Trophoblast cell (in vitro differentiated cells and primary cell): ENCODE measurements at regions not wholly inside any gene's neighbourhood (a gene's known extent, or its start where the extent isn't known, plus 50 kb on each side); places are given as distances from the start of the nearest gene placed in this dataset.

Experiments
- DNase-seq, 2 donors: peaks; one replicate each; pipeline ENCODE4 v3.0.0-alpha.2; 2016
- H2AFZ ChIP-seq: 2 replicates; pipeline ENCODE4 v1.6.1; 2013; ENCODE audit warnings: low read length, moderate library complexity, mild to moderate bottlenecking; ENCODE audit not compliant: insufficient read depth, poor library complexity
- H2AK5ac ChIP-seq: 2 replicates; pipeline ENCODE4 v1.6.1; 2013; ENCODE audit warnings: mild to moderate bottlenecking, low read length
- H2BK120ac ChIP-seq: 2 replicates; pipeline ENCODE4 v1.6.1; 2013; ENCODE audit warnings: low read length, mild to moderate bottlenecking, moderate library complexity; ENCODE audit not compliant: insufficient read depth, poor library complexity
- H2BK12ac ChIP-seq: 2 replicates; pipeline ENCODE4 v1.6.1; 2013; ENCODE audit warnings: mild to moderate bottlenecking, low read length, moderate library complexity
- H2BK5ac ChIP-seq: 2 replicates; pipeline ENCODE4 v1.6.1; 2013; ENCODE audit warnings: low read length, low read depth, moderate library complexity, mild to moderate bottlenecking; ENCODE audit not compliant: poor library complexity
- H3K14ac ChIP-seq: 2 replicates; pipeline ENCODE4 v1.6.1; 2013; ENCODE audit warnings: mild to moderate bottlenecking, low read length
- H3K18ac ChIP-seq: 2 replicates; pipeline ENCODE4 v1.6.1; 2013; ENCODE audit warnings: mild to moderate bottlenecking, low read length
- H3K23ac ChIP-seq: 2 replicates; pipeline ENCODE4 v1.6.1; 2013; ENCODE audit warnings: low read length
- H3K27ac ChIP-seq: 2 replicates; pipeline ENCODE4 v1.5.1; 2013; ENCODE audit warnings: low read depth, mild to moderate bottlenecking, inconsistent platforms, low read length, moderate library complexity
- H3K27me3 ChIP-seq: 2 replicates; pipeline ENCODE4 v1.6.1; 2013; ENCODE audit warnings: inconsistent platforms, mild to moderate bottlenecking, low read length, moderate library complexity; ENCODE audit not compliant: insufficient read depth
- H3K36me3 ChIP-seq, 2 experiments: 1 replicate in 1 of 2; 2 replicates in 1 of 2; pipeline ENCODE4 v1.6.1; 2013; ENCODE audit warnings: low read length in 2 of 2, mild to moderate bottlenecking in 2 of 2, moderate library complexity in 1 of 2; ENCODE audit not compliant: insufficient read depth in 2 of 2, control insufficient read depth in 1 of 2
- H3K4ac ChIP-seq: 2 replicates; pipeline ENCODE4 v1.6.1; 2013; ENCODE audit warnings: low read depth, mild to moderate bottlenecking, low read length, moderate library complexity
- H3K4me1 ChIP-seq, 2 experiments: 1 replicate in 1 of 2; 2 replicates in 1 of 2; pipeline ENCODE4 v1.6.1; 2013; ENCODE audit warnings: low read length in 2 of 2, mild to moderate bottlenecking in 2 of 2, moderate library complexity in 1 of 2; ENCODE audit not compliant: insufficient read depth in 2 of 2, control insufficient read depth in 1 of 2
- H3K4me2 ChIP-seq: 2 replicates; pipeline ENCODE4 v1.6.1; 2013; ENCODE audit warnings: inconsistent platforms, mild to moderate bottlenecking, low read length, moderate library complexity
- H3K4me3 ChIP-seq: 2 replicates; pipeline ENCODE4 v1.5.1; 2013; ENCODE audit warnings: mild to moderate bottlenecking, low read depth, low read length, inconsistent platforms
- H3K79me1 ChIP-seq: one replicate; pipeline ENCODE4 v1.6.1; 2013; ENCODE audit warnings: low read length
- H3K79me2 ChIP-seq: 2 replicates; pipeline ENCODE4 v1.6.1; 2013; ENCODE audit warnings: low read length, mild to moderate bottlenecking; ENCODE audit not compliant: control insufficient read depth, insufficient read depth, poor library complexity
- H3K9ac ChIP-seq: 2 replicates; pipeline ENCODE4 v1.6.1; 2013; ENCODE audit warnings: mild to moderate bottlenecking, low read length
- H3K9me3 ChIP-seq: 2 replicates; pipeline ENCODE4 v1.6.1; 2013; ENCODE audit warnings: low read depth, mild to moderate bottlenecking, control low read depth, inconsistent platforms, low read length; ENCODE audit not compliant: insufficient read depth
- H4K12ac ChIP-seq: 2 replicates; pipeline ENCODE4 v1.6.1; 2013; ENCODE audit warnings: low read depth, mild to moderate bottlenecking, low read length, moderate library complexity
- H4K8ac ChIP-seq: 2 replicates; pipeline ENCODE4 v1.6.1; 2013; ENCODE audit warnings: low read depth, mild to moderate bottlenecking, low read length, moderate library complexity
- H4K91ac ChIP-seq: one replicate; pipeline ENCODE4 v1.6.1; 2013; ENCODE audit warnings: low read depth, mild to moderate bottlenecking, low read length, moderate library complexity
- whole genome bisulfite sequencing: extraction: QIAGEN DNeasy Blood & Tissue Kit; methylation state at CpG from one replicate; pipeline ENCODE4 v1.1.7; 2013; ENCODE audit warnings: missing lambda C conversion rate; ENCODE audit not compliant: insufficient read length, insufficient coverage; ENCODE audit errors: extremely low coverage; 5-methylcytosine and 5-hydroxymethylcytosine counted together

- Histone ChIP-seq H3K9me3 (no peaks in the 10 kb centered on the region), H4K12ac (peak overlapping the region; percentile 44), H3K79me2 (peaks cover 2% of the 10 kb centered on the region), H3K36me3 (no peaks in the 10 kb centered on the region), H2BK12ac (peak overlapping the region; percentile 97), H4K8ac (peak overlapping the region; percentile 83), H3K4ac (peak overlapping the region; percentile 71), H3K4me3 (no peak overlapping the region), H4K91ac (peak overlapping the region; percentile 96), H2BK5ac (peak overlapping the region; percentile 92), H3K9ac (no peak overlapping the region), H3K4me1 (peaks cover 9 to 16% of the 10 kb centered on the region in 2 experiments), H3K23ac (no peak overlapping the region), H3K79me1 (peaks cover 22% of the 10 kb centered on the region), H3K14ac (peak overlapping the region; percentile 91), H3K4me2 (peak overlapping the region; percentile 28), H3K27me3 (no peaks in the 10 kb centered on the region), H2BK120ac (peak overlapping the region; percentile 100), H2AK5ac (peak overlapping the region; percentile 92), H3K27ac (peak overlapping the region; percentile 96), H2AFZ (peak overlapping the region; percentile 78), H3K18ac (peak overlapping the region; percentile 93)
- WGBS, result no CpG with 5 or more reads among the region's 5 CpGs
- DNase-seq, result peak; percentile 35 to 69
Observed at GRCh38 chr9:86721843-86722705, 225.2 kb downstream of the GAS1 start.

- Histone ChIP-seq H3K4me3 (no peak overlapping the region), H3K4me1 (peaks cover 9 to 16% of the 10 kb centered on the region in 2 experiments), H4K8ac (peak overlapping the region; percentile 34), H3K14ac (peak overlapping the region; percentile 82), H3K79me1 (peaks cover 22% of the 10 kb centered on the region), H3K27ac (peak overlapping the region; percentile 96), H2BK12ac (peak overlapping the region; percentile 68), H4K12ac (no peak overlapping the region), H3K4me2 (peak overlapping the region; percentile 28), H3K9me3 (no peaks in the 10 kb centered on the region), H2AK5ac (no peak overlapping the region), H2AFZ (no peak overlapping the region), H2BK120ac (peak overlapping the region; percentile 94), H3K18ac (no peak overlapping the region), H4K91ac (peak overlapping the region; percentile 86), H3K27me3 (no peaks in the 10 kb centered on the region), H3K79me2 (peaks cover 2% of the 10 kb centered on the region), H3K4ac (peak overlapping the region; percentile 11), H2BK5ac (peak overlapping the region; percentile 92), H3K36me3 (no peaks in the 10 kb centered on the region), H3K23ac (no peak overlapping the region), H3K9ac (no peak overlapping the region)
- peak; percentile 80 to 92 for DNase-seq
- WGBS, result no CpG with 5 or more reads among the region's 5 CpGs
Observed at GRCh38 chr9:86721226-86721781, 226.0 kb downstream of the GAS1 start.

GRCh38 chr9:86720639-86721225 lies 226.6 kb downstream of the GAS1 start:
- Histone ChIP-seq H3K4me2 (peak overlapping the region; percentile 28), H2AK5ac (no peak overlapping the region), H3K36me3 (no peaks in the 10 kb centered on the region), H3K9ac (no peak overlapping the region), H3K18ac (no peak overlapping the region), H3K27ac (peak overlapping the region; percentile 96), H3K4me3 (no peak overlapping the region), H4K12ac (no peak overlapping the region), H2BK5ac (peak overlapping the region; percentile 92), H2AFZ (no peak overlapping the region), H3K14ac (peak overlapping the region; percentile 82), H3K27me3 (no peaks in the 10 kb centered on the region), H3K4me1 (peaks cover 9 to 16% of the 10 kb centered on the region in 2 experiments), H4K8ac (peak overlapping the region; percentile 11), H3K79me1 (peaks cover 22% of the 10 kb centered on the region), H2BK120ac (peak overlapping the region; percentile 94), H2BK12ac (peak overlapping the region; percentile 11), H3K23ac (no peak overlapping the region), H3K9me3 (no peaks in the 10 kb centered on the region), H3K4ac (peak overlapping the region; percentile 11), H3K79me2 (peaks cover 2% of the 10 kb centered on the region), H4K91ac (peak overlapping the region; percentile 86)
- DNase-seq, result no peak
- no CpG with 5 or more reads among the region's 9 CpGs for WGBS

GRCh38 chr9:86718388-86719049 lies 228.8 kb downstream of the GAS1 start:
- Histone ChIP-seq H4K12ac (no peak overlapping the region), H3K4me1 (peaks cover 9 to 15% of the 10 kb centered on the region in 2 experiments), H2AFZ (no peak overlapping the region), H4K8ac (no peak overlapping the region), H2BK120ac (no peak overlapping the region), H3K14ac (no peak overlapping the region), H3K79me2 (peaks cover 2% of the 10 kb centered on the region), H3K9ac (no peak overlapping the region), H3K27ac (no peak overlapping the region), H3K18ac (no peak overlapping the region), H3K4ac (no peak overlapping the region), H3K9me3 (no peaks in the 10 kb centered on the region), H3K36me3 (no peaks in the 10 kb centered on the region), H3K79me1 (peaks cover 22% of the 10 kb centered on the region), H3K4me3 (no peak overlapping the region), H3K23ac (no peak overlapping the region), H4K91ac (no peak overlapping the region), H3K4me2 (no peak overlapping the region), H2BK5ac (no peak overlapping the region), H2BK12ac (no peak overlapping the region), H3K27me3 (no peaks in the 10 kb centered on the region), H2AK5ac (no peak overlapping the region)
- no peak for DNase-seq
- WGBS, result no CpG with 5 or more reads among the region's 11 CpGs
